ENCODE measurements at regions not wholly inside any gene's neighbourhood (a gene's known extent, or its start where the extent isn't known, plus 50 kb on each side); places are given as distances from the start of the nearest gene placed in this dataset.
A peak's percentile ranks its signal among the peaks of the same experiment; 100 is the strongest.
"Not testable (repeated sequence)": the region's sequence is repeated elsewhere in the genome, so short reads cannot be mapped to it uniquely, and the experiment has no call there.

GRCh38 chr4:118587946-118588345, 97.2 kb upstream of the METTL14 start:
- no peak for DNase-seq (ENCODE audit: low read depth)

DNA sequence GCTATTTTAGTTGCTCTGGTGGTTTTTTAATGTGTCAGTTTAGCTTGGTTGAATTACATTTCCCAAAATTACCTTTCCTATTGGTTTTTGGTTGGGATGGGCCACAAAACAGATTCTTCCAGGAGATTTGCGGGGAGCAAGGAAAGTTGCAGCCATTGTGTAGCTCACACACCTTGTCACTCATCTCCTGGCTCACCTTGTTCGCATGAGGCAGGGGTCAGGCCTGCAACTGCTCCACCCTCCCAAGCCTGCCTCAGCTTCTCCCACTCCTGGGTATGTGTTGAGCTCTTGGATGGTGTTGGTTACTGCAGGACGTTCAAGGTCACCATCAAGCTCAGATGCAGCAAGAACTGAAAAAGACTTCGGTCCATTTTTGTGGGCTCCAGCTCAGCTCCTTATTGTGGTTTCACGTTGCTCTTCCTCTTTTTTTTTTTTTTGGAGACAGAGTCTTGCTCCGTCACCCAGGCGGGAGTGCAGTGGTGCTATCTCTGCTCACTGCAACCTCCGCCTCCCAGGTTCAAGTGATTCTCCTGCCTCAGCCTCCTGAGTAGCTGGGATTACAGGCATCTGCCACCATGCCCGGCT, 95.6 kb upstream of the METTL14 start:
- DNase-seq (ENCODE audit: low read depth): no peak

GRCh38 chr4:118591339-118592046, 93.7 kb upstream of the METTL14 start:
- peak; percentile 94 for DNase-seq (ENCODE audit: low read depth)

GRCh38 chr4:118592289-118592688, 92.9 kb upstream of the METTL14 start:
- not testable (repeated sequence) for DNase-seq (ENCODE audit: low read depth)

DNA sequence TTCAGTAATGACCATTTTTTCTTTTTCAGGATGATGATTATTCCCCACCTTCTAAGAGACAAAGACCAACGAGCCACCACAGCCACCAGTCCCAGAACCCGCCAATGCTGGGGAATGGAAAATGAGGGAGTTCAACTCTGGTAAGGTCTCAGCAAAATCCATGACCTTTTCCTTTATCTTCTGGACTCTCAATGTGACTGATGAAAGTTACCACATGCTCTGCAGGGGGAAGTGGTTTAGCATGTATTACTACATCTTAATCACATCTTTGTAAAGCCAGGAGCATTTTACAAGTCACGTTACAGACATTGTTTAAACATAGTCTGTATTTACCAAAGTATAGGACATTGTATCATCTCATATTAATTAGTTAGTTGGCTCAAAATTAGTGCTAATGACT, 89.3 kb upstream of the METTL14 start:
- not testable (repeated sequence) for DNase-seq (ENCODE audit: low read depth)

DNA sequence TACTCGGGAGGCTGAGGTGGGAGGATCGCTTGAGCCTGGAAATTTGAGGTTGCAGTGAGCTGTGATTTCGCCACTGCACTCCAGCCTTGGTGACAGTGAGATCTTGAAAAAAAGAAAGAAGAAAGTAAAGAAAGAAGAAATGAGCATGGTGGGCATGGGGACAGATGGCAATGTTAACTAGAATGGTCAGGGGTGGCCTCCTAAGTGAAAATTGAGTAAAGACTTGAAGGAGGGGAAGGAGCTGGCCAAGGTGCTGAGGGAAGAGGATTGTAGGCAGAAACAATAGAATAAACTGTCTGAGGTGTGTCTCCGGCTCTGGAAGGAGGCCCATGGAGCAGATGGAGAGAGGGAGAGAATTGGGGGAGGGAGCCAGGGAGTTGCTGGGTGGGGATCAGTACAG, 60.1 kb upstream of the METTL14 start:
- DNase-seq (ENCODE audit: low read depth): not testable (repeated sequence)

DNA sequence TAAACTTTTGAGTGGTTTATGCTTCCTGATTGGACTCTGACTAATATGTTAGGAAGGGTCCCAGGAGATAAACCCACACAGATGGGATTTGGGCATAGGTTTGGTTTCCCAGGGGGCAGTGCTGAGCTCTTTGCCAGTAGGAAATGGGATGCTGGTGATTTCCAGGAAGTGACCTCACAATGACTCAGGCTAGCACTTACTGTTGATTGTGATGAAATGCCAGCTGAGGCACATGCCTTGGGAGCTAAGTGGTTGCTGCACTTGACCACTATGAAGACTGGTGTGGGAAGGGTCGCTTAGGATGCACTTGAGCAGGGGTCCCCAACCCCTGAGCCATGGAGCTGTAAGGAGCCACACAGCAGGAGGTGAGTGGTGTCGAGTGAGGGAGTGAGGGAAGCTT, 55.5 kb upstream of the METTL14 start:
- not testable (repeated sequence) for DNase-seq (ENCODE audit: low read depth)

DNA sequence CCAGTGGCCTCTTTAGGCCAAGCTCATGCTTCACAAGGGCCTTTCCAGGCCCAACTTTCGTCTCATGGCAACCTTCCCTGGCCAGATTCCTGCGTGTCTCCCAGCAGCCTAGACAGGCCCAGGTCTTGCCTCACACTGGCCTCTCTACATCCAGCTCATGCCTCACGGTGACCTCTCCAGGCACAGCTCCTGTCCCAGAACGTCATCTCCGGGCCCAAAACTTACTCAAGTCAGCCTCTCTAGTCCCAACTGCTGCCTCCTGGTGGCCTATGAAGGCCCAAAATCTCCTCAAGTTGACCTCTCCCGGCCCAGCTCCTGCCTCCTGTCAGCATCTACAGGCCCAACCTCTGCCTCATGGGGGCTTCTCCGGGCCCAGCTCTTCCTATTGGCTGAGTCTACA, 54.3 kb upstream of the METTL14 start:
- DNase-seq (ENCODE audit: low read depth): not testable (repeated sequence)

- not testable (repeated sequence) for DNase-seq (ENCODE audit: low read depth)
Measured at GRCh38 chr4:118631321-118632050, 53.7 kb upstream of the METTL14 start.

DNA sequence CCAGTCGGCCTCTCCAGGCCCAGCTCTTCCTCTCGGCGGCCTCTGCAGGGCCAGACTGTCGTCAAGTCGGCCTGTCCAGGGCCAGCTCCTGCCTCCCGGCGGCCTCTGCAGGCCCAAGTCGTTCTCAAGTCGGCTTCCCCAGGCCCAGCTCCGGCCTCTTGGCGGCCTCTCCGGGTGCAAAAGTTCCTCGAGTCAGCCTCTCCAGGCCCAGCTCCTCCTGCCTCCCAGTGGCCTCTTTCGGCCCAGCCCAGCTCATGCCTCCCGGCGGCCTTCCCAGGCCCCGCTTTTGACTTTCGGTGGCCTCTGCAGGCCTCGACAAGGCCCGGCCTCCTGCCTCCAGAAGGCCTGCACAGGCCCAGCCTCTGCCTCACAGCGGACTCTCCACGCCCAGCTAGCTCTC, 51.7 kb upstream of the METTL14 start:
- not testable (repeated sequence) for DNase-seq (ENCODE audit: low read depth)

DNA sequence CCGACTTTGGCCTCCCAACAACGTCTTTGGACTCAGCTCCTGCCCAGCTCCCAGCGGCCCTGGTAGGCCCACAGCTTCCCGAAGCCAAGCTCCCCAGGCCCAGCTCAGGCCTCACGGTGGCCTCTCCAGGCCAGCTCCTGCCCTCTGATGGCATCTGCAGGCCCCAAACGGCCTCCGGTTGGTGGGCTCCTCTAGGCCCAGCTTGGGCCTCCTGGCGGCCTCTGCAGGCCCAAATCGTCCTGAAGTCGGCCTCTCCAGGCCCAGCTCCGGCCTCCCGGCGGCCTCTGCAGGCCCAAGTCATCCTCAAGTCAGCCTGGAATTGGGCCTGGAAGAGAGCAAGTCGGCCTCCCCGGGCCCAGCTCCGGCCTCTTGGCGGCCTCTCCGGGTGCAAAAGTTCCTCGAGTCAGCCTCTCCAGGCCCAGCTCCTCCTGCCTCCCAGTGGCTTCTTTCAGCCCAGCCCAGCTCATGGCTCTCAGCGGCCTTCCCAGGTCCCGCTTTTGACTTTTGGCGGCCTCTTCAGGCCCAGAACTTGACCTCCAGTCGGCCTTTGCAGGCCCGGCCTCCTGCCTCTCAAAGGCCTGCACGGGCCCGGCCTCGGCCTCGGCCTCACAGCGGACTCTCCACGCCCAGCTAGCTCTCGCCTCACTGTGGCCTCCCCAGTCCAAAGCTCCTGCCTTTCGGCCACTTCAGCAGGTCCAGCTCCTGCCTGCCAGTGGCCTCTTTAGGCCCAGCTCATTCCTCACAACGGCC, 50.9 kb upstream of the METTL14 start:
- not testable (repeated sequence) for DNase-seq (ENCODE audit: low read depth)

Data from stimulated activated CD8-positive, alpha-beta memory T cell treated with anti-CD3 and anti-CD28 coated beads, Interleukin-4, amount 100 ng/mL, for 24 hours (primary cell).